Right cardiac atrium (tissue), 5 donors: ENCODE measurements at regions not wholly inside any gene's neighbourhood (a gene's known extent, or its start where the extent isn't known, plus 50 kb on each side); places are given as distances from the start of the nearest gene placed in this dataset.
A peak's percentile ranks its signal among the peaks of the same experiment; 100 is the strongest.

ENCODE experiments used
- ATAC-seq, 2 donors: fragments of 200-7000 bp; cut with Tn5 transposase; one replicate each; pipeline versions ENCODE4 v1.8.0 to v1.9.1; 2020; ENCODE audit warnings: moderate library complexity in 2 of 2, mild to moderate bottlenecking in 1 of 2
- DNase-seq, 3 donors: peaks; one replicate each; pipeline ENCODE4 v3.0.0-alpha.2; 2020
- H3K27ac ChIP-seq: one replicate; pipeline ENCODE4 v1.5.1; 2013; ENCODE audit warnings: mild to moderate bottlenecking, low read length, control low read depth, moderate library complexity
- H3K27me3 ChIP-seq: one replicate; pipeline ENCODE4 v1.6.1; 2013; ENCODE audit not compliant: control insufficient read depth, insufficient read depth
- H3K4me1 ChIP-seq: one replicate; pipeline ENCODE4 v1.6.1; 2013; ENCODE audit warnings: low read length; ENCODE audit not compliant: control insufficient read depth, insufficient read depth
- H3K4me3 ChIP-seq: one replicate; pipeline ENCODE4 v1.5.1; 2013; ENCODE audit warnings: low read length, control low read depth
- H3K9me3 ChIP-seq: one replicate; pipeline ENCODE4 v1.6.1; 2013; ENCODE audit warnings: low read length; ENCODE audit not compliant: control insufficient read depth
- WGBS: extraction: QIAGEN DNeasy Blood & Tissue Kit; methylation state at CpG from one replicate; pipeline ENCODE4 v1.1.7; 2013; 5-methylcytosine and 5-hydroxymethylcytosine counted together
- intact Hi-C, 4 donors: fragments of 100-400 bp; cut with DNase I; formaldehyde crosslinking; loops; one replicate each; pipeline versions ENCODE4 v1.11.0 to v1.14.0; 2022 to 2023
- donor health status: healthy with polysubstance abuse.
- donor health status: DM: no; HTN: yes; CAD: no.
- donor health status: DM: no; HTN: no; CAD: no.
- donor health status: DM: no; HTN: yes; CAD: no; lungs with severe emphysema.
- donor health status: DM: yes; HTN: yes; CAD: no.

- no peaks in the 10 kb centered on the region for H3K27me3 ChIP-seq
- DNase-seq = peak; percentile 22 to 55 (median 30)
- intact Hi-C loops = no loop called here
- no peak overlapping the region for H3K27ac ChIP-seq
- 40% methylated on average over 11 of the region's 11 CpGs for whole genome bisulfite sequencing
- no peaks in the 10 kb centered on the region for H3K9me3 ChIP-seq
- H3K4me1 ChIP-seq = no peaks in the 10 kb centered on the region
- ATAC-seq = peak; percentile 81 to 86
- no peak overlapping the region for H3K4me3 ChIP-seq
These were observed 101.9 kb upstream of the EFNA5 start for GRCh38 chr5:107772418-107773310.

- no peaks in the 10 kb centered on the region for H3K9me3 ChIP-seq
- no peaks in the 10 kb centered on the region for H3K27me3 ChIP-seq
- no peak overlapping the region for H3K27ac ChIP-seq
- H3K4me1 ChIP-seq = no peaks in the 10 kb centered on the region
- ATAC-seq (no peak), DNase-seq (no peak)
- intact Hi-C loops = no loop called here
- no peak overlapping the region for H3K4me3 ChIP-seq
These were observed 101.2 kb upstream of the EFNA5 start for GRCh38 chr5:107771926-107772325.

- Histone ChIP-seq H3K27ac (no peak overlapping the region), H3K9me3 (no peaks in the 10 kb centered on the region), H3K4me3 (no peak overlapping the region), H3K27me3 (no peaks in the 10 kb centered on the region), H3K4me1 (no peaks in the 10 kb centered on the region)
- intact Hi-C loops = no loop called here
- DNase-seq = no peak
- no peak for ATAC-seq
- 92% methylated on average over 7 of the region's 7 CpGs for WGBS
These were observed 99.3 kb upstream of the EFNA5 start for GRCh38 chr5:107770051-107770450.

- H3K4me1 ChIP-seq = no peaks in the 10 kb centered on the region
- no peak overlapping the region for H3K27ac ChIP-seq
- no peaks in the 10 kb centered on the region for H3K27me3 ChIP-seq
- intact Hi-C loops = no loop called here
- WGBS = 88% methylated on average over 5 of the region's 5 CpGs
- ATAC-seq (no peak), DNase-seq (no peak)
- H3K9me3 ChIP-seq = no peaks in the 10 kb centered on the region
- no peak overlapping the region for H3K4me3 ChIP-seq
These were observed 98.8 kb upstream of the EFNA5 start for GRCh38 chr5:107769519-107769918.

GRCh38 chr5:107766972-107767371 lies 96.2 kb upstream of the EFNA5 start:
- Histone ChIP-seq H3K4me3 (no peak overlapping the region), H3K4me1 (no peaks in the 10 kb centered on the region), H3K27me3 (no peaks in the 10 kb centered on the region), H3K27ac (no peak overlapping the region), H3K9me3 (no peaks in the 10 kb centered on the region)
- intact Hi-C loops = no loop called here
- no peak for DNase-seq
- ATAC-seq = no peak
- 87% methylated on average over 3 of the region's 3 CpGs for WGBS

- H3K27ac ChIP-seq = no peak overlapping the region
- H3K4me1 ChIP-seq = no peaks in the 10 kb centered on the region
- ATAC-seq (no peak), DNase-seq (no peak)
- no peaks in the 10 kb centered on the region for H3K27me3 ChIP-seq
- intact Hi-C loops = no loop called here
- H3K9me3 ChIP-seq = no peaks in the 10 kb centered on the region
- 78% methylated on average over 5 of the region's 5 CpGs for WGBS
- no peak overlapping the region for H3K4me3 ChIP-seq
These were observed 95.7 kb upstream of the EFNA5 start for GRCh38 chr5:107766439-107766838.

GRCh38 chr5:107765805-107766063 lies 95.0 kb upstream of the EFNA5 start:
- Histone ChIP-seq H3K27ac (no peak overlapping the region), H3K9me3 (no peaks in the 10 kb centered on the region), H3K4me1 (no peaks in the 10 kb centered on the region), H3K27me3 (no peaks in the 10 kb centered on the region), H3K4me3 (no peak overlapping the region)
- 66% methylated on average over 3 of the region's 3 CpGs for WGBS
- DNase-seq = no peak
- intact Hi-C loops = no loop called here
- no peak for ATAC-seq

GRCh38 chr5:107764976-107765804 lies 94.5 kb upstream of the EFNA5 start:
- Histone ChIP-seq H3K27ac (no peak overlapping the region), H3K4me1 (no peaks in the 10 kb centered on the region), H3K27me3 (no peaks in the 10 kb centered on the region), H3K9me3 (no peaks in the 10 kb centered on the region), H3K4me3 (no peak overlapping the region)
- intact Hi-C loops = no loop called here
- DNase-seq (peak in 1 of 3 donors; percentile 14), ATAC-seq (no peak)
- 79% methylated on average over 9 of the region's 9 CpGs for WGBS

- 85% methylated on average over 5 of the region's 5 CpGs for WGBS
- H3K27me3 ChIP-seq = no peaks in the 10 kb centered on the region
- intact Hi-C loops = no loop called here
These were observed 93.5 kb upstream of the EFNA5 start for GRCh38 chr5:107764282-107764681.

GRCh38 chr5:107753427-107753826 lies 82.7 kb upstream of the EFNA5 start:
- DNase-seq = no peak
- no peak for ATAC-seq
- Histone ChIP-seq H3K4me1 (no peaks in the 10 kb centered on the region), H3K4me3 (no peak overlapping the region), H3K9me3 (no peaks in the 10 kb centered on the region), H3K27me3 (no peaks in the 10 kb centered on the region), H3K27ac (no peak overlapping the region)
- 94% methylated on average over 4 of the region's 4 CpGs for WGBS
- intact Hi-C loops = no loop called here

More at GRCh38 chr5:107764282-107764681, 93.5 kb upstream of the EFNA5 start:
- ATAC-seq (no peak), DNase-seq (no peak)
- no peaks in the 10 kb centered on the region for H3K9me3 ChIP-seq
- no peak overlapping the region for H3K4me3 ChIP-seq
- no peak overlapping the region for H3K27ac ChIP-seq
- no peaks in the 10 kb centered on the region for H3K4me1 ChIP-seq

GRCh38 chr5:107744418-107745330 lies 73.9 kb upstream of the EFNA5 start:
- no peaks in the 10 kb centered on the region for H3K27me3 ChIP-seq
- H3K27ac ChIP-seq = no peak overlapping the region
- 79% methylated on average over 5 of the region's 5 CpGs for WGBS
- intact Hi-C loops = no loop called here
- H3K4me3 ChIP-seq = no peak overlapping the region
- H3K4me1 ChIP-seq = peaks cover 2% of the 10 kb centered on the region
- ATAC-seq = no peak
- H3K9me3 ChIP-seq = no peaks in the 10 kb centered on the region
- no peak for DNase-seq
